Ectodermal cell (in vitro differentiated cells): ENCODE measurements at regions not wholly inside any gene's neighbourhood (a gene's known extent, or its start where the extent isn't known, plus 50 kb on each side); places are given as distances from the start of the nearest gene placed in this dataset.

Source experiments
- H3K27ac ChIP-seq: 2 replicates; pipeline ENCODE4 v1.7.0; 2013; ENCODE audit warnings: mild to moderate bottlenecking, low read depth, low read length; ENCODE audit not compliant: insufficient read depth, poor library complexity, severe bottlenecking
- H3K27me3 ChIP-seq: 2 replicates; pipeline ENCODE4 v1.7.0; 2013; ENCODE audit warnings: mild to moderate bottlenecking, low read length; ENCODE audit not compliant: insufficient read depth, control insufficient read depth, poor library complexity, severe bottlenecking
- H3K36me3 ChIP-seq: one replicate; pipeline ENCODE4 v1.7.0; 2013; ENCODE audit warnings: low read length; ENCODE audit not compliant: control insufficient read depth, insufficient read depth
- H3K4me1 ChIP-seq: one replicate; pipeline ENCODE4 v1.7.0; 2013; ENCODE audit warnings: low read length; ENCODE audit not compliant: control insufficient read depth, insufficient read depth
- H3K4me3 ChIP-seq: 2 replicates; pipeline ENCODE4 v1.7.0; 2013; ENCODE audit warnings: low read depth, low read length, control low read depth; ENCODE audit not compliant: insufficient read depth
- H3K9me3 ChIP-seq: 2 replicates; pipeline ENCODE4 v1.7.0; 2013; ENCODE audit warnings: mild to moderate bottlenecking, low read length, moderate library complexity; ENCODE audit not compliant: control insufficient read depth
- WGBS, 2 experiments: methylation state at CpG; one replicate each; pipeline ENCODE4 v1.1.7; 2013; ENCODE audit warnings: missing lambda C conversion rate in 2 of 2; 5-methylcytosine and 5-hydroxymethylcytosine counted together

DNA sequence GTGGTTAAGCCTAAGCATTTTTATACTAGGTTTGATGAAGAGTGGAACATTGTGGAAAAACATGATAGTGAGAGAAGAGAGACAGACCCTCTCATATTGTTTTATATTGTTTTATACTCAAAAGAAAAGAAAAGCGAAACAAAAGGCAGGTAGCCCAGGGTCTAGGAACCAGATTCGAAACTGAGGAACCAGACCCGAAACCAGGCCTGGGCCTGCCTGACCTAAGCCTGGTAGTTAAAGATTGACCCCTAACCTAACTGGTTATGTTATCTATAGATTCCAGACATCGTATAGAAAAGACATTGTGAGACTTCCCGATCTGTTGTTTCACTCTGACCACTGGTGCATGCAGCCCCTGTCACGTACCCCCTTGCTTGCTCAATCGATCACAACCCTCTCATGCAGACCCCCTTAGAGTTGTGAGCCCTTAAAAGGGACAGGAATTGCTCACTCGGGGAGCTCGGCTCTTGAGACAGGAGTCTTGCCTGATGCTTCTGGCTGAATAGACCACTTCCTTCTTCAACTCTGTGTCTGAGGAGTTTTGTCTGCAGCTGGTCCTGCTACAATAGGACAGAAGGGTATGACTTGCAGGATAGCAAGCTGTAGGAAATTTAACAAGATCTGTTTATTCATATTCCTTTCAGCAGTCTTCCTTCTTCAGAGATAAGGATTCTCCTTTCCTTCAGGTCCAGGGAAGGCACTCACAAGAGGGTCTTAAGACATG lies 147.1 kb upstream of the PLEKHA5 start:
- WGBS, 2 experiments, result 90 to 95% methylated on average over 9 of the region's 9 CpGs
- H3K36me3 ChIP-seq, result no peaks in the 10 kb centered on the region
- no peak overlapping the region for H3K27ac ChIP-seq

DNA sequence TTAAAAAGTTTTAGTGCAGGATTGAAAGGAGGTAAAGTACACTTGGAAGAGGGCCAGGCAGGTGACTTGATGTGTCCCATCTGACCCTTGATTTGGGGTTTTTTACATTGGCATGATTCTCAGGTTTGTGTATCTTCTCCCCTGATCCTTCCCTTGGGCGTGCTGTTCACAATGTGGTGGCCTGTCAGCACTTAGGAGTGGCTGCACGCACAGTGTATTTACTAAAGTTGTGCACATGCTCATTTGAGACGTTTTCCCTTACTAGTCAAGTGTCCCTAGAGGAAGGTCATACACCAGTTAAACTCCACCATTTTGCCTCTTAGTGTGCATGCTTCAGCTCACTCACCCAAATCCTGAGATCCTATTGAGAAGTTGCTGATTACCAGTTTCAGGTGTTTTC lies 145.7 kb upstream of the PLEKHA5 start:
- no peaks in the 10 kb centered on the region for H3K4me1 ChIP-seq
- no peaks in the 10 kb centered on the region for H3K27me3 ChIP-seq
- no peaks in the 10 kb centered on the region for H3K36me3 ChIP-seq
- H3K27ac ChIP-seq, result no peak overlapping the region
- H3K4me3 ChIP-seq, result no peak overlapping the region
- H3K9me3 ChIP-seq, result no peaks in the 10 kb centered on the region
- WGBS, 2 experiments, result 95% methylated on average over 3 of the region's 3 CpGs

More for the DNA sequence above, 147.1 kb upstream of the PLEKHA5 start:
- no peaks in the 10 kb centered on the region for H3K27me3 ChIP-seq
- H3K9me3 ChIP-seq, result no peaks in the 10 kb centered on the region
- H3K4me1 ChIP-seq, result no peaks in the 10 kb centered on the region
- H3K4me3 ChIP-seq, result no peak overlapping the region

GRCh38 chr12:18990856-18991255 lies 138.7 kb upstream of the PLEKHA5 start:
- no peaks in the 10 kb centered on the region for H3K9me3 ChIP-seq
- H3K4me1 ChIP-seq, result no peaks in the 10 kb centered on the region
- 61 to 67% methylated on average over 2 of the region's 2 CpGs for WGBS, 2 experiments
- H3K4me3 ChIP-seq, result no peak overlapping the region
- no peaks in the 10 kb centered on the region for H3K27me3 ChIP-seq
- no peaks in the 10 kb centered on the region for H3K36me3 ChIP-seq
- no peak overlapping the region for H3K27ac ChIP-seq

- Histone ChIP-seq H3K4me1 (no peaks in the 10 kb centered on the region), H3K9me3 (no peaks in the 10 kb centered on the region), H3K27ac (no peak overlapping the region), H3K27me3 (no peaks in the 10 kb centered on the region), H3K36me3 (no peaks in the 10 kb centered on the region), H3K4me3 (no peak overlapping the region)
- WGBS, 2 experiments, result 89 to 95% methylated on average over 2 of the region's 2 CpGs
Measured at GRCh38 chr12:18992336-18992735, 137.2 kb upstream of the PLEKHA5 start.

DNA sequence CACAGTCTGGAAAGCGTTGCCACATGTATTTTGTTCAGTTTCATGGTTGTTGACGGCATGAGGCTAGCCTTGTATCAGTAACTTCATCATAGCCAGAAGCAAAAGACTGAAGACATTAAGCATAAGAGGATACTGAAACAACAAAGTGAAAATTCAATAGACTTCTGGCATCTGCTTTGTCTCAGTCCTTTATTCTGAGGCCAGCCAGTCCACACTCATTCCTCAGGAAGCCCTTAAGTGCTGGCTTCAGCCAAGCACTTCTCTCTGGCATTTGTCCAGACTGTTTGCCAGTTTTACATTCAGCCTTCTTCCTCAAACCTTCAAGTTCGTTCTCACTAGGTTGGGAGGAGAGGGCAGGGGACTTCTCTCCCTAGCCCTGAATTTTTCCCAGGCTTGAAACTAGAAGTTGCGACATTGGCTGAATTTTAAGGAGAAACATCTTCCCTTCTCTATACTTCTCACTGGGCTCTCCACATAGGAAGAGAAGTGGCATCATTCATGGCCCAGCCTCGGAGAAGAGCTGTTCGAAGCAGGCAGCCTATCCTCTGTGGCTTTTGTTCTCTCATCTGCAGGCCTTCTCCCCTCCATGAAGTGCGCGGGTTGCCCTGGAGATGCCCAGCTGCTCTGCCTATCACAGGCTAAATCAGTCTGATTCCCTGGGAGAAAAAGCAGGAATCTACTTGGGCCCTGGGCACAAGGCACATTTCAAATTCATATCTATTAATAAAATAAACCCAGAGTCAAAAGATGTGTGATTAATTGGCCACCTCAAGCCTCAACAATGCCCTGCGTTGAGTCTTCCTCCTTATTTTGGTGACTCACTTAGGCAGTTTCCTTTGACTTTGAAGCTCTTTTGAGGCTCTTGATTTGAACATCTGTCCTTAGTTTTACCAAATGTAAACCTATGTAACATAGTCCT lies 130.9 kb upstream of the PLEKHA5 start:
- 93 to 94% methylated on average over 9 of the region's 9 CpGs for WGBS, 2 experiments
- H3K27me3 ChIP-seq, result no peaks in the 10 kb centered on the region
- H3K27ac ChIP-seq, result no peak overlapping the region
- H3K36me3 ChIP-seq, result no peaks in the 10 kb centered on the region
- peaks cover 6% of the 10 kb centered on the region for H3K4me1 ChIP-seq
- H3K9me3 ChIP-seq, result no peaks in the 10 kb centered on the region
- no peak overlapping the region for H3K4me3 ChIP-seq

GRCh38 chr12:19000836-19001235 lies 128.7 kb upstream of the PLEKHA5 start:
- 93 to 95% methylated on average over 2 of the region's 2 CpGs for WGBS, 2 experiments
- Histone ChIP-seq H3K4me1 (peaks cover 27% of the 10 kb centered on the region), H3K36me3 (no peaks in the 10 kb centered on the region), H3K27ac (no peak overlapping the region), H3K9me3 (no peaks in the 10 kb centered on the region), H3K4me3 (no peak overlapping the region), H3K27me3 (no peaks in the 10 kb centered on the region)

DNA sequence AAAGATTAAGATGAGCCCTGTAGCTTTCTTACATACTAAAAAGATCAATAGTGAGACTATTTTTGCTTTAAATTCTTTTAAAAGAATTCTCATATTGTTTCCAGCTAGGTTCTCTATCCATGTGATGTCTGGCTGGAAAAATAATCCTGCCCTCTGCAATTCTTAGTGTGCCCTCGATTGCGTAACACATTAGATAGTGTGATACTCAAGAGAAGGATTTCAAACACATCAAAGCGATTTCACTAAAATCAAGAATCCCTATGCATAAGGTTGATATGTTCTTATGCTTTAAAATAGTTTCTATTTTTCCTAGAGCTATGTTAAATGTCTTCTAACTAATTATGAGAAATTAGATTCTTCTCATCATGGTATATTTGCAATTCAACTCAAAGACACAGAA lies 127.3 kb upstream of the PLEKHA5 start:
- no peaks in the 10 kb centered on the region for H3K36me3 ChIP-seq
- no peak overlapping the region for H3K4me3 ChIP-seq
- H3K27ac ChIP-seq, result no peak overlapping the region
- H3K9me3 ChIP-seq, result no peaks in the 10 kb centered on the region
- no peaks in the 10 kb centered on the region for H3K27me3 ChIP-seq
- 92 to 100% methylated on average over 2 to 3 of the region's 3 CpGs for WGBS, 2 experiments
- peaks cover 27% of the 10 kb centered on the region for H3K4me1 ChIP-seq

DNA sequence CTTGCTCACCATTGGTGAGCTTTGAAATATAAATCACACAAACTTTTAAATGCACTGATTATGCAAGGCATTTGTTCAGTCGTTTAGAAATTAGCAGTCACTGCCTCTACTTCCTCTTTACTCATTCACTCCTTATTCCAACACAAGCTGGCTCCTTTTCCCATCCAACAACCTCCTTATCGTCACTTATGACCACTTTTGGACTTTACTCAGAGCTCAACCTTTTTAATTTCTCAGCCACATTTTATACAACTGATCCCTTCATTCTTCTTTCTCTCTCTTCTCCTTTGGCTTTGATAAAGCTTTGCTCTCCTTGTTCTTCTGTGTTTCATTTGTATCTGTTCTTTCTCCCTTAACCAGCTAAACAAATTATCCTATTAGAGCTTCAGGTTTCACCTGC lies 126.4 kb upstream of the PLEKHA5 start:
- Histone ChIP-seq H3K36me3 (no peaks in the 10 kb centered on the region), H3K9me3 (no peaks in the 10 kb centered on the region), H3K27ac (no peak overlapping the region), H3K27me3 (no peaks in the 10 kb centered on the region), H3K4me1 (peaks cover 27% of the 10 kb centered on the region), H3K4me3 (no peak overlapping the region)
- 46 to 48% methylated on average over 2 of the region's 2 CpGs for WGBS, 2 experiments

DNA sequence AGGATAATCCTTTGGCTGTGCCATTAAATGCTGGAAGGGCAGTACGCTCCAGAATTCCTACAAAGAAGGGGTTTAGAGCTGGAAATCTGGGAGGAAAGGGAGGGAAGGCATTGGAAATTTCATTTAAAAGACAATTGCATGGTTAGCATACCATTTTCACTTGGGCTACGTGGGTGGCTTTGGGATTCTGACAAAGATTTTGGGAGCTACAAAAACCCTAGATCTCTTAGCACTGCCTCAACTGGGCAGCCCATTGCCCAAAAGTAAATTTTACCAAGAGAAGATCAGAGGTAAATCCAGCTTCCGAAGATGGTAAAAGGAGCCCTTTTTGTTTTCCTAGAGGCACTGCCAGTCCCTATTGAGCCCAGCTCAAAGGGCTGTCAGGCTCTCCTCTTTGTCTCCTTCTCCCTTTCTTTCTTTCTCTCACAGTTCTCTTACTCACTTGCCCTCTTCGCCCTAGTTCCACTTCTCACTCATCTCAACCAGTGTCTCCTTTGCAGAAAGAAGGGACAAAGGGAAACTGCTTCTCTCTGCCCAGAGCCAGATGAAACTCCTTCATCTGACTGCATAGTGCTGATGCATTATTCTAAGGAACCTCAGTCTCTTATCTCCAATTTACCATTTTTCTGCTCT lies 125.4 kb upstream of the PLEKHA5 start:
- no peaks in the 10 kb centered on the region for H3K27me3 ChIP-seq
- no peak overlapping the region for H3K4me3 ChIP-seq
- H3K4me1 ChIP-seq, result peaks cover 27% of the 10 kb centered on the region
- H3K27ac ChIP-seq, result peak overlapping the region; percentile 94
- H3K36me3 ChIP-seq, result no peaks in the 10 kb centered on the region
- no peaks in the 10 kb centered on the region for H3K9me3 ChIP-seq
- 4 to 5% methylated on average over 4 of the region's 4 CpGs for WGBS, 2 experiments

DNA sequence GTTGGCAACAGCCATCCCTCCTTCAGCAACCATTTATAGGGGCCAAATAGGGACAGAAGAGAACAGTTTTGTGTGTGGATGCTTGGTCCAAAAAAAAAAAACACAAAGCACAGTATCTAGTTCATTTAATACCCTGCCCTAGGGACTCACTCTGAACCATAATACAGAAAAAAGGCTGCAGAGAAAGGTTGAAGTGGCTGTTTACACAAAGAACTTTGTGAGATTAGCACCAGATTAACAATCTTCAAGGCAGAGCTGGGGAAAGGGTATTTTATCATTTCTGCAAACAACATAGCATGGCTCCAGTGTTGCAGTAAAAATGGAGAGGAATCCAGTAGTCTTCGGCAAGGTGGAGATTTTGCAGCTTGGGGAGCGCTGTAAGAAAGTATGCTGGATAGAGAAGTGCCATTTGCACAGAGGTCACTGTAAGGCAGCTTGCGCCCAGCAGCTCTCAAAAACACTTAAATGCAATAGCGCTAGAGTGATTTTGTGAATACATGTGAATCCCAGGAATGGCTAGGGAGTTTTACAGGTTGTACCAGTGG lies 124.2 kb upstream of the PLEKHA5 start:
- WGBS, 2 experiments, result 87 to 91% methylated on average over 4 of the region's 4 CpGs
- Histone ChIP-seq H3K27me3 (no peaks in the 10 kb centered on the region), H3K36me3 (no peaks in the 10 kb centered on the region), H3K9me3 (no peaks in the 10 kb centered on the region), H3K27ac (peak overlapping the region; percentile 94), H3K4me1 (peaks cover 27% of the 10 kb centered on the region), H3K4me3 (no peak overlapping the region)
